OCI-LY7 (cell line): ENCODE measurements at regions not wholly inside any gene's neighbourhood (a gene's known extent, or its start where the extent isn't known, plus 50 kb on each side); places are given as distances from the start of the nearest gene placed in this dataset.

Experiments used
- BruUV-seq: library from RNA; stranded (reverse); fragments of 400-500 nt; replicated peaks from 2 replicates; lab custom pipeline; 2021; lab: Mats Ljungman, UMichigan
- CTCF ChIA-PET: fragments of 300-600 bp; sonication (Branson Sonifier 250); formaldehyde crosslinking; loops from one replicate; lab custom pipeline; 2022; ENCODE audit warnings: antibody characterized with exemption; ENCODE audit not compliant: unreplicated experiment; lab: Charles Lee
- POLR2A ChIA-PET: fragments of 300-600 bp; sonication (Branson Sonifier 250); formaldehyde crosslinking; loops from one replicate; lab custom pipeline; 2022; ENCODE audit warnings: antibody characterized with exemption; lab: Charles Lee
- DNase-seq: peaks from one replicate; pipeline ENCODE4 v3.0.0-alpha.2; 2015; ENCODE audit warnings: low spot score
- H2AFZ ChIP-seq: fragments of 200-600 bp; sonication (generic), shearing (Covaris generic); 2 replicates; pipeline ENCODE4 v1.6.1; 2014; ENCODE audit warnings: mild to moderate bottlenecking, antibody characterized with exemption, low read length, moderate library complexity
- H3K27ac ChIP-seq: fragments of 200-600 bp; sonication (generic); 2 replicates; pipeline ENCODE4 v1.5.1; 2014; ENCODE audit warnings: mixed run types, low read depth, mild to moderate bottlenecking, moderate library complexity, low read length, inconsistent platforms; ENCODE audit not compliant: poor library complexity, severe bottlenecking
- H3K36me3 ChIP-seq: fragments of 200-600 bp; sonication (generic); 2 replicates; pipeline ENCODE4 v1.6.1; 2014; ENCODE audit warnings: mild to moderate bottlenecking, antibody characterized with exemption, low read length, moderate library complexity, mixed read lengths; ENCODE audit not compliant: insufficient read depth
- H3K4me1 ChIP-seq: fragments of 200-600 bp; sonication (generic); 2 replicates; pipeline ENCODE4 v1.5.1; 2014; ENCODE audit warnings: mild to moderate bottlenecking, low read length; ENCODE audit not compliant: insufficient read depth, poor library complexity, severe bottlenecking
- H3K4me2 ChIP-seq: fragments of 200-600 bp; sonication (generic); 2 replicates; pipeline ENCODE4 v1.6.1; 2014; ENCODE audit warnings: mild to moderate bottlenecking, low read length
- H3K4me3 ChIP-seq: fragments of 200-600 bp; sonication (generic); 2 replicates; pipeline ENCODE4 v1.5.1; 2014; ENCODE audit warnings: mild to moderate bottlenecking, low read depth, low read length; ENCODE audit not compliant: poor library complexity, severe bottlenecking
- H3K79me2 ChIP-seq: fragments of 200-600 bp; sonication (generic); 2 replicates; pipeline ENCODE4 v1.6.1; 2016; ENCODE audit warnings: low read depth, mild to moderate bottlenecking, low read length, moderate library complexity, mixed read lengths; ENCODE audit not compliant: insufficient read depth
- H3K9me2 ChIP-seq: fragments of 200-600 bp; sonication (generic); 2 replicates; pipeline ENCODE4 v1.6.1; 2016; ENCODE audit warnings: mild to moderate bottlenecking, low read length, mixed read lengths; ENCODE audit not compliant: insufficient read depth
- H3K9me3 ChIP-seq: fragments of 200-600 bp; sonication (generic); 2 replicates; pipeline ENCODE4 v1.6.1; 2014; ENCODE audit warnings: mild to moderate bottlenecking, mixed run types, low read length, mixed read lengths
- H4K20me1 ChIP-seq: fragments of 200-600 bp; sonication (generic); 2 replicates; pipeline ENCODE4 v1.6.1; 2014; ENCODE audit warnings: mild to moderate bottlenecking, antibody characterized with exemption, low read length, moderate library complexity, mixed read lengths; ENCODE audit not compliant: insufficient read depth
- CTCF ChIP-seq: fragments of 200-600 bp; sonication (generic); conservative IDR thresholded peaks from 2 replicates; pipeline ENCODE4 v1.5.1; 2014; ENCODE audit warnings: mild to moderate bottlenecking, antibody characterized with exemption, low read length, moderate library complexity, mixed read lengths
- EZH2phosphoT487 ChIP-seq: fragments of 200-600 bp; sonication (generic); IDR thresholded peaks from 2 replicates; pipeline ENCODE4 v1.6.1; 2018; ENCODE audit warnings: low read depth, borderline replicate concordance, mild to moderate bottlenecking, mixed run types, antibody characterized with exemption, low read length, moderate library complexity, mixed read lengths
- intact Hi-C: fragments of 100-400 bp; cut with micrococcal nuclease; formaldehyde crosslinking; loops from one replicate; pipeline ENCODE4 v1.10.0; 2022; ENCODE audit not compliant: unreplicated experiment

GRCh38 chr3:107256963-107257362 lies 120.3 kb upstream of the CCDC54 start:
- no TSS peak for BruUV-seq
- no peak overlapping the region for H2AFZ ChIP-seq
- H3K4me2 ChIP-seq, result no peak overlapping the region
- no peaks in the 10 kb centered on the region for H3K36me3 ChIP-seq
- TF ChIP-seq EZH2phosphoT487 (no peak), CTCF (no peak)
- H3K9me2 ChIP-seq, result 0 out of 2 replicates have a peak, but pooled peaks cover 3% of the 10 kb centered on the region
- no peaks in the 10 kb centered on the region for H3K79me2 ChIP-seq
- intact Hi-C loops, result no loop called here
- no peak for DNase-seq
- H3K4me3 ChIP-seq, result no peak overlapping the region
- no peaks in the 10 kb centered on the region for H3K9me3 ChIP-seq
- H4K20me1 ChIP-seq, result no peaks in the 10 kb centered on the region
- POLR2A ChIA-PET, result interaction anchor here (0.7 kb wide), 1 partner anchor 357 kb away, joined by 3 read pairs; no protein-coding TSS in a partner anchor
- H3K4me1 ChIP-seq, result no peaks in the 10 kb centered on the region
- CTCF ChIA-PET, result no interaction called here
- no peak overlapping the region for H3K27ac ChIP-seq

GRCh38 chr3:107258300-107258699 lies 118.9 kb upstream of the CCDC54 start:
- intact Hi-C loops, result no loop called here
- Histone ChIP-seq H3K79me2 (no peaks in the 10 kb centered on the region), H3K27ac (no peak overlapping the region), H3K4me3 (no peak overlapping the region), H3K9me3 (no peaks in the 10 kb centered on the region), H4K20me1 (no peaks in the 10 kb centered on the region), H3K4me1 (no peaks in the 10 kb centered on the region), H3K36me3 (no peaks in the 10 kb centered on the region), H2AFZ (no peak overlapping the region), H3K9me2 (0 out of 2 replicates have a peak, but pooled peaks cover 3% of the 10 kb centered on the region), H3K4me2 (no peak overlapping the region)
- DNase-seq, result no peak
- no TSS peak for BruUV-seq
- POLR2A ChIA-PET, result no interaction called here
- no peak for TF ChIP-seq EZH2phosphoT487
- no peak for TF ChIP-seq CTCF
- CTCF ChIA-PET, result no interaction called here

GRCh38 chr3:107260207-107260606 lies 117.0 kb upstream of the CCDC54 start:
- H3K79me2 ChIP-seq, result no peaks in the 10 kb centered on the region
- CTCF ChIA-PET, result no interaction called here
- H3K4me3 ChIP-seq, result no peak overlapping the region
- no TSS peak for BruUV-seq
- no peak overlapping the region for H2AFZ ChIP-seq
- no peak overlapping the region for H3K4me2 ChIP-seq
- 0 out of 2 replicates have a peak, but pooled peaks cover 3% of the 10 kb centered on the region for H3K9me2 ChIP-seq
- H3K4me1 ChIP-seq, result no peaks in the 10 kb centered on the region
- H4K20me1 ChIP-seq, result no peaks in the 10 kb centered on the region
- no peak for TF ChIP-seq CTCF
- TF ChIP-seq EZH2phosphoT487, result no peak
- DNase-seq, result no peak
- no peaks in the 10 kb centered on the region for H3K9me3 ChIP-seq
- H3K36me3 ChIP-seq, result no peaks in the 10 kb centered on the region
- intact Hi-C loops, result no loop called here
- no peak overlapping the region for H3K27ac ChIP-seq
- POLR2A ChIA-PET, result interaction anchor here (1.0 to 1.7 kb wide), 3 partner anchors 14 to 285 kb away, joined by 3 to 8 read pairs (median 8); no protein-coding TSS in a partner anchor
